ENCODE measurements at regions not wholly inside any gene's neighbourhood (a gene's known extent, or its start where the extent isn't known, plus 50 kb on each side); places are given as distances from the start of the nearest gene placed in this dataset.
"Not testable (repeated sequence)": the region's sequence is repeated elsewhere in the genome, so short reads cannot be mapped to it uniquely, and the experiment has no call there.

DNA sequence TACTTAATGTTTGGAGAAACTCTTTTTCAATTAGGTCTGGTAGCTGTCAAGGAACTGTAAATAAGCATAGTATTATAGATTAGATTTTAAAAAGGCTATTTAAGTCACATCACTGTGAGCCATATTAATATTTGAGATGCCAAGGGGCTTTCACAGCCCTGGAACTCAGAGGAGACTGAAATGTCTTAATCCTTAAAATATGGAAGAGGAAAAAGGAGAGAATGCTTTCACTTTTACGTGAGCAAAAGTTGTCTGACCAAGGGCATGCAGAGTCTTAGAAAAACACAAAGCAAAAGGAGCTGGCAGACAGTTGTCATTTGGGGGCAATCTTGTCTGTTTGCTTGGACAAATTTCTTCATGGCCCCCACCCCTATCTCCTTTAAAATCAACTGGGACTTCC is 253.2 kb upstream of the IGFBP7 start:
- H3K4me3 ChIP-seq (ENCODE audit: low read length): no peak overlapping the region
- DNase-seq (ENCODE audit: low read depth): no peak
- TF ChIP-seq, protein P1, sequence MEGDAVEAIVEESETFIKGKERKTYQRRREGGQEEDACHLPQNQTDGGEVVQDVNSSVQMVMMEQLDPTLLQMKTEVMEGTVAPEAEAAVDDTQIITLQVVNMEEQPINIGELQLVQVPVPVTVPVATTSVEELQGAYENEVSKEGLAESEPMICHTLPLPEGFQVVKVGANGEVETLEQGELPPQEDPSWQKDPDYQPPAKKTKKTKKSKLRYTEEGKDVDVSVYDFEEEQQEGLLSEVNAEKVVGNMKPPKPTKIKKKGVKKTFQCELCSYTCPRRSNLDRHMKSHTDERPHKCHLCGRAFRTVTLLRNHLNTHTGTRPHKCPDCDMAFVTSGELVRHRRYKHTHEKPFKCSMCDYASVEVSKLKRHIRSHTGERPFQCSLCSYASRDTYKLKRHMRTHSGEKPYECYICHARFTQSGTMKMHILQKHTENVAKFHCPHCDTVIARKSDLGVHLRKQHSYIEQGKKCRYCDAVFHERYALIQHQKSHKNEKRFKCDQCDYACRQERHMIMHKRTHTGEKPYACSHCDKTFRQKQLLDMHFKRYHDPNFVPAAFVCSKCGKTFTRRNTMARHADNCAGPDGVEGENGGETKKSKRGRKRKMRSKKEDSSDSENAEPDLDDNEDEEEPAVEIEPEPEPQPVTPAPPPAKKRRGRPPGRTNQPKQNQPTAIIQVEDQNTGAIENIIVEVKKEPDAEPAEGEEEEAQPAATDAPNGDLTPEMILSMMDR (IDR thresholded peaks at IDR 0.05; ENCODE audit: insufficient read depth, low read depth, low read length, missing control alignments): no peak

DNA sequence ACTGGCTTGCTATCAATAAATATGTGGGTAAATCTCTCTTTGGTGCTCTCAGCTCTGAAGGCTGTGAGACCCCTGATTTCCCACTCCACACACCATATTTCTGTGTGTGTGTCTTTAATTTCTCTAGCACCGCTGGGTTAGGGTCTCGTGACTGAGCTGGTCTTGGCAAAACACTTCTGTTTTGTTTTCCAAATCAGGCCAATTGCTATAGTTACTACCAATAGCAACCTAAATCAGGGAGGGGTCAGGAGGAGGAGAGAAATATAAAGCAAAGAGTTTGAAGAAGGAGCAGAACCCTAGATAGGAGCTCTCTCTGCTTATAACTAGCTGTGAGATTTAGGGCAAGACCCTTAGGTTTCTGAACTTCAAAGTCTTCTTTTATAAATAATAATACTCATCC is 250.5 kb upstream of the IGFBP7 start:
- H3K4me3 ChIP-seq (ENCODE audit: low read length): no peak overlapping the region
- no peak for DNase-seq (ENCODE audit: low read depth)
- TF ChIP-seq, protein P1 (IDR thresholded peaks at IDR 0.05; ENCODE audit: insufficient read depth, low read depth, low read length, missing control alignments): no peak

DNA sequence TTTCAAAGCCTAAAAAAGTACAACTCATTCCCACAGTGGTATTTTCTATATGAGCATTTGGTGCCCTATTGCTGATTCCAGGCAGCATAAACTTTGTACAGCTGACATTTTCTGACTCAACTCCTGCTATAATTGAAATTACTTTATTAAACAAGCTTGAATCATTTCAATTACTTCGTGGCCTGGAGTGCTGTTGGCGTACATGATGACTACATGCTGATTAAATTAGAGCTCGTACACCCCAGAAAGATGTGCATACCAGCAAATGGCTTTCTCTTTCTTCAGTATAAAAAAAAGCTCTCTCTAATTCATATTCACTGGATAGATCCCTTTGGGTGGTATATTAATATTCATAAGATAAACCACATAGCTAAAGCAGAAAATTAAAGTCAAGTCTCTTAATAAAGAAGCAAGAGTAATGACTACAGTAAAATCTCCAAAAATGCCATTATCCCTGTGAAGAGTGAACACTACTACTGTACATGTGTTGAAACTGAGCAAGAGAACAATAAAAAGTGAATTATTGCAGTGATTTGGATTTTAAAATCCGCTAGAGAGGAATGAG is 245.0 kb upstream of the IGFBP7 start:
- no peak overlapping the region for H3K4me3 ChIP-seq (ENCODE audit: low read length)
- TF ChIP-seq, protein P1 (IDR thresholded peaks at IDR 0.05; ENCODE audit: insufficient read depth, low read depth, low read length, missing control alignments): no peak
- DNase-seq (ENCODE audit: low read depth): peak; percentile 8

DNA sequence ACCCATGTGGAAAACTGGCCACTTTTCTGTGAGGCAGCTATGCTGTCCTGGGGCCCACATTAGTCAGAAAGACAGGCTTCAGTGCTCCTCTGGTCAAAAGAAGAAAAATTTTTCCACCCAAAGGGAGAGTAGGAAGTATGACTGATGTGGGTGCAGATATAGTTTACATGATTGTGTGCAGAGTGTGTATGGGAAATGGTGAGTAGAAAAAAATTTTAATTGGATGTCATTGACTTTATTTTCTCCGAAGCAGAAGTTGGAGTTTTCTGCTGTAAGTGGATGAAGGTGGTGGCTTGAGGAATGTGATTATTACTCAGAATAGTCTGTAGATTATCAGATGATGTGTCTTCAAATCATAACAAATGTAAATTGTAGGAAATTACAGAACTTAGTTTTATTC is 241.5 kb upstream of the IGFBP7 start:
- TF ChIP-seq, protein P1 (IDR thresholded peaks at IDR 0.05; ENCODE audit: insufficient read depth, low read depth, low read length, missing control alignments): no peak

DNA sequence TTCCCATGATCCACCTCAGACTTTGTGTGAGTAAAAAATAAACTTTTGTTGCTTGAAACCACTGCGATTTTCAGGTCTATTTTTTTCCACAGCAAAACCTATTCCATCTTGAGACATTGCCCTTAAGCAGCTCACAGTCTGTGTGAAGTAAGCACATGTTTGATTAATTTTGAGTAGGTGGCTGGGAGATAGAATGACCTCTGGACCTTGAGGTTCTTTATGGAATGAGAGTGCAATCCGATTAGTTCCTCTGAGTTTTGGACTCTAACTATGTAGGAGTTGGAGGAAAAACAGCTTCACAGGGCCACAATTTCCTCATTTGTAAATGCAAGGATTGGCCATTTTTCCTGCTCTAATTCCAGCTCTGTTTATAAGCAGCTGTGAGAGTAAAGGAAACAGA is 234.1 kb upstream of the IGFBP7 start:
- H3K4me3 ChIP-seq (ENCODE audit: low read length): no peak overlapping the region
- no peak for DNase-seq (ENCODE audit: low read depth)
- TF ChIP-seq, protein P1 (IDR thresholded peaks at IDR 0.05; ENCODE audit: insufficient read depth, low read depth, low read length, missing control alignments): no peak

More for the DNA sequence above, 241.5 kb upstream of the IGFBP7 start:
- no peak overlapping the region for H3K4me3 ChIP-seq (ENCODE audit: low read length)
- DNase-seq (ENCODE audit: low read depth): no peak

DNA sequence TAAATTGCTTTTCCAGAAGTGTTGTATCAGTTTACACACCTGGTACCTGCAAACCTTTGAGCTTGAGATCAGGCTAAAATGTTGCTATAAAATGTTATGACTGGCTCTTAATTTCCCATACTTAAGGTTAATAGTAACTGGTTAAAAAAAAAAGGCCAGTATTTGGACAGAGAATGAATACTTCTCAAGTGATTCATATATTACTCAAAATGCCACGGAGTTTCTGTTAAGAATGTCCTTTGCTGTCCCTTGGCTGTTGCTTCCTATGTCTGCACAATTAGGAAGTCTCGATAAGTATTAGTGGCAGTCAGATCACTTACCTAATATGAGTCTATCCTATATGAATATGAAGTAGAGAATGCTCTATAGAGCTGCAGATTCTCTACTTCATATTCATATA is 232.2 kb upstream of the IGFBP7 start:
- TF ChIP-seq, protein P1 (IDR thresholded peaks at IDR 0.05; ENCODE audit: insufficient read depth, low read depth, low read length, missing control alignments): no peak
- peak; percentile 24 for DNase-seq (ENCODE audit: low read depth)
- H3K4me3 ChIP-seq (ENCODE audit: low read length): no peak overlapping the region

DNA sequence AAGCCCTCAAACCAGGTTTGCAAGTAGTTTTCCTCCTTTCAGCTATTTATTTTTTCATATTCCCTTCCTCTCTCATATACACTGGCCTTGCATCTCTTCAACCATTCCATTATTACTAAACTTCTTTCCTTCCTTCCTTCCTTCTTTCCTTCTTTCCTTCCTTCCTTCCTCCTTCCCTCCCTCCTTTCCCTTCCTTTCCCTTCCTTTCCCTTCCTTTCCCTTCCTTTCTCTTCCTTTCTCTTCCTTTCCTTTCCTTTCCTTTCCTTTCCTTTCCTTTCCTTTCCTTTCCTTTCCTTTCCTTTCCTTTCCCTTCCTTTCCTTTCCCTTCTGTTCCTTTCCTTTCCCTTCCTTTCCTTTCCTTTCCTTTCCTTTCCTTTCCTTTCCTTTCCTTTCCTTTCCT is 228.7 kb upstream of the IGFBP7 start:
- DNase-seq (ENCODE audit: low read depth); H3K4me3 ChIP-seq (ENCODE audit: low read length): not testable (repeated sequence)
